ENCODE measurements at regions not wholly inside any gene's neighbourhood (a gene's known extent, or its start where the extent isn't known, plus 50 kb on each side); places are given as distances from the start of the nearest gene placed in this dataset.
A peak's percentile ranks its signal among the peaks of the same experiment; 100 is the strongest.

DNA sequence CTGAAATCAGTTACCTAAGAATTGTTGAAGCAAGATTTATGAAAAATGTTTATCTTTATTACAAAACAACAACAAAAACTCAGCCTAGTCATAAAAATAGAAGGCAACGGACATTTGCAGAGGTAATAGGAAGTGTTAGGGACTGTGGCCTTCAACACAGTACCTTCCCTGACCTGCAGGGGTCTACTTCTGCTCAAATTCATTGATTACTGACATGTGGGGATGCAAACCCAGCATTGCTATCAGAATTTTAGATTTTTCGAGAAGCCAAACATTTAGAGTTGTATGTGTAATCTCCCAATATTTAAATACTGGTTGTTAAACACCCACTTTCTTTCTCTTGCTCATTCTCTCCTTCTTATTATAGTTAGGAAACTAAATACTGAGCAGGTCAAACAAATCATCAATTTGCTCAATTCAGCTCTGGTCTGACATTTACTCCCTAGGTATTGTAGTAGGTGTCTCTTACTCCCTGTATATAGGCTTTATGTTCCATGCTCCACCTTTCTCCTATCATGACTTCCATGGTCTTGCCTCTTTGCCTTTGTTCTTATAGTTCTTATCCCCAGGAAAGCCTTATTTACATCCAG, 198.5 kb downstream of the UBE2E3 start:
- TF ChIP-seq, protein P1, sequence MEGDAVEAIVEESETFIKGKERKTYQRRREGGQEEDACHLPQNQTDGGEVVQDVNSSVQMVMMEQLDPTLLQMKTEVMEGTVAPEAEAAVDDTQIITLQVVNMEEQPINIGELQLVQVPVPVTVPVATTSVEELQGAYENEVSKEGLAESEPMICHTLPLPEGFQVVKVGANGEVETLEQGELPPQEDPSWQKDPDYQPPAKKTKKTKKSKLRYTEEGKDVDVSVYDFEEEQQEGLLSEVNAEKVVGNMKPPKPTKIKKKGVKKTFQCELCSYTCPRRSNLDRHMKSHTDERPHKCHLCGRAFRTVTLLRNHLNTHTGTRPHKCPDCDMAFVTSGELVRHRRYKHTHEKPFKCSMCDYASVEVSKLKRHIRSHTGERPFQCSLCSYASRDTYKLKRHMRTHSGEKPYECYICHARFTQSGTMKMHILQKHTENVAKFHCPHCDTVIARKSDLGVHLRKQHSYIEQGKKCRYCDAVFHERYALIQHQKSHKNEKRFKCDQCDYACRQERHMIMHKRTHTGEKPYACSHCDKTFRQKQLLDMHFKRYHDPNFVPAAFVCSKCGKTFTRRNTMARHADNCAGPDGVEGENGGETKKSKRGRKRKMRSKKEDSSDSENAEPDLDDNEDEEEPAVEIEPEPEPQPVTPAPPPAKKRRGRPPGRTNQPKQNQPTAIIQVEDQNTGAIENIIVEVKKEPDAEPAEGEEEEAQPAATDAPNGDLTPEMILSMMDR (IDR thresholded peaks at IDR 0.05; ENCODE audit: borderline replicate concordance, extremely low read depth, low read length, poor library complexity, severe bottlenecking), result peak; percentile 60
- TF ChIP-seq EZH2 (IDR thresholded peaks at IDR 0.05; ENCODE audit: borderline replicate concordance, low read depth, low read length, severe bottlenecking), result no peak
